Activated T-cell treated with anti-CD3 and anti-CD28 coated beads, Interleukin-2, amount 50 U/mL, for 48 hours (primary cell): ENCODE measurements at regions not wholly inside any gene's neighbourhood (a gene's known extent, or its start where the extent isn't known, plus 50 kb on each side); places are given as distances from the start of the nearest gene placed in this dataset.

Experiments used
- DNase-seq, 2 experiments: peaks; one replicate each; pipeline ENCODE4 v3.0.0-alpha.2; 2020

GRCh38 chr2:237171396-237171795 is 85.7 kb downstream of the COPS8 start:
- DNase-seq, result no peak

- DNase-seq, result no peak
Observed at GRCh38 chr2:237171881-237172280, 86.2 kb downstream of the COPS8 start.

DNA sequence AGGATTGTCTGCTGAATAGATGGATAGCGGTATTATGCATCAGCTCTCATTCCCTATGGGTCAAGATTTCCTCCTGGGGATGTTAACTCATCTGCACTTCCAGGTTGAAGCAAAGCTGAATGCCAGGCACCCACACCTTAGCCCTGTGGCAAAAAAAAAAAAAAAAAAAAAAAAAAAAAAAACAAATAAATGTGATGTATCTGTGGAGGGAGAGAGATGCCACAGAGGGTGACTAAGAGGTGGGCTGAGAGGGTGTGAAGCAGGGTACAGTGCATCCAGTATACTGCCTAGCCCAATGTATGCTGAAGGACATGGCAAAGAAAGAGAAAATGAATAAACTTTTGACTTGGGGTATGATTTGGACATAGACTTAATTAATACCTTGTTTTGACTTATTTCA is 91.4 kb downstream of the COPS8 start:
- no peak for DNase-seq

DNA sequence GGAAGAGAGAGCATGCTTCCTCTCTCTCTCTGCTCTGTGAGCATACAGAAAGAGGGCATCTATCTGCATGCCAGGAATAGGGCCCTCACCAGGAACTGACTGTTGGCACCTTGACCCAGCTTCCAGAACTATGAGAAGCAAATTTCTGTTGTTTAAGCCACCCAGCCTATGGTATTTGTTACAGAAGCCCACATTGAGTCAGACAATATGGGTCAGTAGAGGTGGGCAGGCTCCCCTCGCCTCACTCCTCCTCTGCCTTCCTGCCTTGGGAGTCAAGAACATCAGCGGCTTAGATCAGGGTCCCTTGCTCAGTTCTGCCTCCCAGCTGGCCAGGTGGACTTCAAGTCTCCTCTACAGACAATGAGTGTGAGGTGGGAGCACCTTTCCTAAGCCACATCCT is 92.3 kb downstream of the COPS8 start:
- DNase-seq, result no peak

- no peak for DNase-seq
Observed at GRCh38 chr2:237178396-237178795, 92.7 kb downstream of the COPS8 start.

DNA sequence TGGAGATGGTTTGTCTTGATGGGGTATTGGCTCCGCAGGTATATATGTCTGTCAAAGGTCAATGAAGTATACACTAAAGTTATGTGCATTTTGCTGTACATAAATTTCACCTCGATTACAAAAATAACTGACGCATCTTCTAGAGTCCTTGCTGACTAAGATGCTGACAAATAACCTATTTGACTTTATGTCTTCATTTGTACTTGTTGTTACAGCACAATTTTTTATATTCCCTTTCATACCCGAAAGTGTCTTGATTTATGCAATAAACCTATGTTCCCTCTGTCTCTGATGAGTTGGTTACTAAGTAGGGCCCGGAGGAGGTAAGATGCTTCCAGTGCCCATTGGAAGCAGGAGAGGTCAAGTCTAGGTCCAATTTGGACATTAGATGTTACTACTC is 93.5 kb downstream of the COPS8 start:
- DNase-seq, result no peak

- no peak for DNase-seq
Observed at GRCh38 chr2:237180187-237180586, 94.5 kb downstream of the COPS8 start.

GRCh38 chr2:237180987-237181386 is 95.3 kb downstream of the COPS8 start:
- no peak for DNase-seq

- no peak for DNase-seq
Observed at GRCh38 chr2:237181844-237182243, 96.2 kb downstream of the COPS8 start.

GRCh38 chr2:237182422-237183123 is 96.9 kb downstream of the COPS8 start:
- DNase-seq, result no peak

GRCh38 chr2:237184192-237184918 is 98.7 kb downstream of the COPS8 start:
- no peak for DNase-seq

- no peak for DNase-seq
Observed at GRCh38 chr2:237184919-237185552, 99.3 kb downstream of the COPS8 start.

DNA sequence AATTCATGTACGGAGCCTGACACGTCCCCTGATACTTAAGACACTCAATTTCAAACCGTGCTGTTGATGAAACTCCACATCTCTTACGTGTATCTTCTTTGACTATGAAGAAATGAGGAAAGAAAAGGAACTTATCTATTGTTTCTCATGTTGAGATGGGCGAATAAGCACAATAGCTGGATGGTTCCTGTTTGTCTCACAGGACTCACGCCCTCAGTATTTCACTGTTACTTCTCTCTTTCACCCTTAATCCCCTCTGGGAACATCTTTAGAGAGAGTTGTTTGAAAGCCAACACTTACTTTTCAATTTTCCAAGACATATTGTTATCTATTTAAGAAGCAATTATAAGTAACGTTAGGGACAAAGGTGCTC is 99.8 kb downstream of the COPS8 start:
- DNase-seq, result no peak

GRCh38 chr2:237189799-237190198 is 104.1 kb downstream of the COPS8 start:
- DNase-seq, result no peak

DNA sequence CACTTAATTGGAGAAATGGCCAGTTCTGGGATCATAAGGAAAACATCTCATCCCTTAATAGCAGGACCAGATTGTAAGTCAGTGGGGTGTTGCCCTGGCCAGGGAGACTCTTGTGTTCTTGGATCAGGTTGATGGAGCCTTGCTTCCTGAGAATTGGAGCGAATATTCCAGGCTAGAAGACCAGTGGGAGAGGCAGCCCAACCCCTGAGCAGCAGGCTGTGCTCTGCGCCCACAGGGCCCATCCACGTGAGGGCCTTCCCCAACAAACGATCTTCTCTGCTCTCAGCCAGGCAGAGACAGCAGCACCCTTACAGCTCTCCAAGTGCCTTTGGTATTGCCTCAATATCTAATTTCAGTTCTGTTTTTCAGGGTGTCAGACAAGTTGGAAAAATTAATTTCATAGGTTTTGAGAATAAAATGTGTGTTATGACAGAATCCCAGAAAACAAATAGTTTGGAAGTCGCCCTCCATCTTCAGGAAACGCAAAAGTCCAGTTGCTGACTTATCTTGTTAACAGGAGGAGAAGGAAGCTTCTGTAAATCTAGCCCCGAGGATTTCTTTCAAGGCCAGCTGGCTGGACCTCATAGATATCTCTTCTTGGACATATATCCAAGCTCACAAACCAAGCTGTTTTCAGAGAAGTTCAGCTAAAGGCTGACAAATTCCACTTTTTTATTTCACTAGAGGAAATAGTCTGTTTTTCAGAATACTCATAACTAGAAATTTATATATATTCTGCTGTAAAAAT is 105.5 kb downstream of the COPS8 start:
- DNase-seq, result no peak

- DNase-seq, result no peak
Observed at GRCh38 chr2:237191714-237192081, 106.0 kb downstream of the COPS8 start.

DNA sequence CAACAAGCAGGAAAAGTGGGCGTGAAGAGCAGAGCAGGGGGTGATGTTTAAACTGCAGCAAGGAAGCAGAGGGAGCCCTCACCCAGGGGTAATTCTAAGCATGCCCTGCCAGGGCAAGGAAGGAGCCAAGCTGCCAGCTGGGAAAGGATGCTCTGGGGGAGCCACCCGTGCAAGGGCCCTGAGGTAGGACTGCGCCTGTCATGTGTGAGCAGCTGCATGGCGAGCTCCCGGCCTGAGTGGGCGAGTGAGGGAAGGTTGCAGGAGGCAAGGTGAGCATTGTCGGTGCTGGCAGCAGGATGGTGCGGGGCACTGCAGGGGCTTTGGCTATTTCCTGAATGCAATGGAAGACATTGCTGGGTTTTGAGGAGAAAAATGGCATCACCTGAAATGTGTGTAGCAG is 107.2 kb downstream of the COPS8 start:
- DNase-seq, result no peak

GRCh38 chr2:237193436-237193835 is 107.7 kb downstream of the COPS8 start:
- DNase-seq, result no peak

DNA sequence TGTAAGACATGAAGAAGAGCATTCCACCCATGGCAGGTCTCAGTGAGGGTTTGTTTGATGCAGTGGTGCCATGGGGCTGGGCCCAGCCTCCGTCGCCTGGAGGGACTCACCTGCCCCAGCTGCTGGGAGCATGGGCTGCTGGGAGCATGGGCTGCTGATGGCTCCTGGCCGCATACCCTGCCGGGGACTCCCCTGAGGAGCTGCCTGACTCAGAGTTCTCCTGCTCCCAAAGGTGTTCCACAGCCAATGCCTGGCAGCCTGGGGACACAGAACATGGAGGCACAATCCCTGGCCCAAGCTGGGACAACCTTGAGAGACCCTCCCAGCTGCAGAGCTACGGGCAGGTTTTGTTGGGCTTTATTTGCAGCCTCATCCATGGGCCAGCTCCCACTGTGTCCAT is 108.4 kb downstream of the COPS8 start:
- DNase-seq, result no peak

GRCh38 chr2:237194906-237195305 is 109.2 kb downstream of the COPS8 start:
- no peak for DNase-seq

GRCh38 chr2:237195396-237196120 is 109.9 kb downstream of the COPS8 start:
- no peak for DNase-seq

DNA sequence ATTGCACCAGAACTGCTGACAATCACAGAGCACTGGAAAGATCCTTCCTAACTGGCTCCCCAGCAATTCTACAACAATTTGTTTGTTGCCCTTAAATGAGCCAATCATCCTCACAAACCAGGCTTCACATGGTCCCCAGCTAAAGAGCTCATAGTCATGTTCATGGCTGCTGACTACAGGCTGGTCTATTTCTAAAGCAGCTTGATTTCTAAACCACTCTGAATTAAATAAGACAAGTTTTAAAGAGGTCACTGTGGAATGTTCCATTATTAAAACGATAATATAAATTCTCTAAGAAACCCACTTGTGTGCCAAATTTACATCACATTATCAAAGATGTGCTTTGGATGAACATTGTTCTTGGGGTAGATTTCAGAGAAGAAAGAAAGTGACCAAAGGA is 110.7 kb downstream of the COPS8 start:
- DNase-seq, result no peak
